ENCODE measurements at regions not wholly inside any gene's neighbourhood (a gene's known extent, or its start where the extent isn't known, plus 50 kb on each side); places are given as distances from the start of the nearest gene placed in this dataset.
"Not testable (repeated sequence)": the region's sequence is repeated elsewhere in the genome, so short reads cannot be mapped to it uniquely, and the experiment has no call there.

DNA sequence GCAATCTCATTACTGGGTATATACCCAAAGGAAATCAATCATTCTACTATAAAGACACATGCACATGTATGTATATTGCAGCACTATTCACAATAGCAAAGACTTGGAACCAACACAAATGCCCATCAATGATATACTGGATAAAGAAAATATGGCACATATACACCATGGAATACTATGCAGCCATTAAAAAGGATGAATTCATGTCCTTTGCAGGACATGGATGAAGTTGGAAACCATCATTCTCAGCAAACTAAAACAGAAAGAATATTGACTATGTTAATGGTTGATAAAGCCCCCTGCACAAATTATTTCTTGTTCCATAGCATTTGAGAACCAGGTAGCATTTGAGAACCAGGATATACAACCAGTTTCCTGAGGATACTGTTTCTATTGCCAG is 327.2 kb upstream of the SLC39A10 start:
- not testable (repeated sequence) for TF ChIP-seq TAF1 (IDR thresholded peaks at IDR 0.05; ENCODE audit: borderline replicate concordance, low read depth, low read length); POLR2A (IDR thresholded peaks at IDR 0.05; ENCODE audit: low read depth, low read length); POLR2AphosphoS5 (IDR thresholded peaks at IDR 0.05; ENCODE audit: low read depth, low read length)

Measured in GM12892 (cell line).